ENCODE measurements at regions not wholly inside any gene's neighbourhood (a gene's known extent, or its start where the extent isn't known, plus 50 kb on each side); places are given as distances from the start of the nearest gene placed in this dataset.
"Not testable (repeated sequence)": the region's sequence is repeated elsewhere in the genome, so short reads cannot be mapped to it uniquely, and the experiment has no call there.

DNA sequence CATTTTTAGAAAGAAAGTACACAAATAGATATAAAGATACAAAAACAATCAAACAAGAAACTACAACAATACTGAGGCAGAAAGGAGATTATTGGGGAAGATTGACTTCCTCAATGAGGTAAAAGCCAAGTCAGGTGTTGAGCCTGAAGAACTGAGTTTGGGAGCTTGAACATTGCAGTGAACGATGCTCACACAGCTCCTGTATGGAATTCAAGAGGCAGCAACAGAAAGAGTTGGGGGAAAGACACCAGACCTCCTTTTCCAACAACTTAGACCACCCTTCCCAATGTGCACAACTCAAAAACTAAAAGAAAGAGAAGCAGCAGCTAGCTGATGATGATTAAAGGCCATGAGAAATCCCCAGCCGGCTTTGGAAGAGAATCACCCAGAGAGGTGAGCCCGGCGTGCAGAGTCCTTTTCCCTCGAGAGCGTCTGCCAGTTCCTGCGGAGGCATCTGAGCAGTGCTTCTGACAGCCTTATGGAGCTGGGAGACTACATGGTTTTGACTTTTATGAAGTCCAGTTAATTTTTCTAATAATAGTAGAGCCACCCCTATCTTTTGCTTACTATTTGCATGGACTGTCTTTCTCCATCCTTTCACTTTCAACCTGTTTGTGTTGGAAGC, 106.9 kb upstream of the RFX8 start:
- no peak overlapping the region for H3K4me3 ChIP-seq (ENCODE audit: low read depth, low read length)
- DNase-seq (ENCODE audit: low read depth): no peak
- TF ChIP-seq, protein P1, sequence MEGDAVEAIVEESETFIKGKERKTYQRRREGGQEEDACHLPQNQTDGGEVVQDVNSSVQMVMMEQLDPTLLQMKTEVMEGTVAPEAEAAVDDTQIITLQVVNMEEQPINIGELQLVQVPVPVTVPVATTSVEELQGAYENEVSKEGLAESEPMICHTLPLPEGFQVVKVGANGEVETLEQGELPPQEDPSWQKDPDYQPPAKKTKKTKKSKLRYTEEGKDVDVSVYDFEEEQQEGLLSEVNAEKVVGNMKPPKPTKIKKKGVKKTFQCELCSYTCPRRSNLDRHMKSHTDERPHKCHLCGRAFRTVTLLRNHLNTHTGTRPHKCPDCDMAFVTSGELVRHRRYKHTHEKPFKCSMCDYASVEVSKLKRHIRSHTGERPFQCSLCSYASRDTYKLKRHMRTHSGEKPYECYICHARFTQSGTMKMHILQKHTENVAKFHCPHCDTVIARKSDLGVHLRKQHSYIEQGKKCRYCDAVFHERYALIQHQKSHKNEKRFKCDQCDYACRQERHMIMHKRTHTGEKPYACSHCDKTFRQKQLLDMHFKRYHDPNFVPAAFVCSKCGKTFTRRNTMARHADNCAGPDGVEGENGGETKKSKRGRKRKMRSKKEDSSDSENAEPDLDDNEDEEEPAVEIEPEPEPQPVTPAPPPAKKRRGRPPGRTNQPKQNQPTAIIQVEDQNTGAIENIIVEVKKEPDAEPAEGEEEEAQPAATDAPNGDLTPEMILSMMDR (IDR thresholded peaks at IDR 0.05; ENCODE audit: insufficient read depth, low read depth, low read length): no peak

DNA sequence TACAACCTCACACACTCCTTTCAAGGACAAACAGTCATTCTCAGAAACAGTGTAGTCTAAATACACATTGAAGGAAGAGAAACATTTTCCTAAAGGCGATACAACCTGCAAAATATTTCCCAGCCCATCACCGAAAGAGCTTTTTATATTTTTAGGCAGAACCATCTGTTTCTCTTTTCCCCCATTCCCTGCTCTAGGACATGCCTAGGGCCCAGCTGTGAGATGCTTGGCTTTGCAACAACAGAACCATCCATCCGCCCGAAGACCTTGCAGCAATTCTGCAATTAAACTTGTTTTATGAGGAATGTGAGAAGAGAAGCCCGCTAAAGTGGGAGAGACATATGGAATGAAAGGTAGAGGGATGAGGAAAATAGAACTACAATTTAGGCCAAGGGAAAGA, 105.6 kb upstream of the RFX8 start:
- DNase-seq (ENCODE audit: low read depth): no peak
- H3K4me3 ChIP-seq (ENCODE audit: low read depth, low read length): no peak overlapping the region
- TF ChIP-seq, protein P1 (IDR thresholded peaks at IDR 0.05; ENCODE audit: insufficient read depth, low read depth, low read length): no peak

- TF ChIP-seq, protein P1 (IDR thresholded peaks at IDR 0.05; ENCODE audit: insufficient read depth, low read depth, low read length): no peak
- DNase-seq (ENCODE audit: low read depth): no peak
- no peak overlapping the region for H3K4me3 ChIP-seq (ENCODE audit: low read depth, low read length)
Measured at GRCh38 chr2:101578671-101579070, 103.8 kb upstream of the RFX8 start.

GRCh38 chr2:101578135-101578534, 103.2 kb upstream of the RFX8 start:
- not testable (repeated sequence) for H3K4me3 ChIP-seq (ENCODE audit: low read depth, low read length); DNase-seq (ENCODE audit: low read depth)

DNA sequence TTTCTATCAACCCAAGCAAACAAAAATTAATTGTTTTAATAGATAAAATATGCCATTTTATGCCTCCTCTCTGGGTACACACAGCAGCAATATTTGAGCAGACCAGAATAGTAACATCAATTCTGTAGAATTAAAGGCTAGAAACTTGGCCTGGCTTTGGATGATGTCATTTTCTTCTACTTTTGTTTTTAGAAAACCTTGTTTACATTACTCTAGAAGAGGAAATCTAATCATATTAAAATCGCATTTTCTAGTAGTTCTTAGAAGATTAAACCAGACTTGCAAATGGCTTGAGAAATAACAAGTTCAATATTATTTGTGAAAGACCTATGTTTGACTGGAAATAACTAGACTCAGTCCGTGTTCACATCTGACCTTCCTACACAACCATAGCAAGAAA, 102.3 kb upstream of the RFX8 start:
- no peak for DNase-seq (ENCODE audit: low read depth)
- TF ChIP-seq, protein P1 (IDR thresholded peaks at IDR 0.05; ENCODE audit: insufficient read depth, low read depth, low read length): no peak
- no peak overlapping the region for H3K4me3 ChIP-seq (ENCODE audit: low read depth, low read length)

GRCh38 chr2:101574622-101575021, 99.7 kb upstream of the RFX8 start:
- TF ChIP-seq, protein P1 (IDR thresholded peaks at IDR 0.05; ENCODE audit: insufficient read depth, low read depth, low read length): no peak
- H3K4me3 ChIP-seq (ENCODE audit: low read depth, low read length): no peak overlapping the region
- no peak for DNase-seq (ENCODE audit: low read depth)

DNA sequence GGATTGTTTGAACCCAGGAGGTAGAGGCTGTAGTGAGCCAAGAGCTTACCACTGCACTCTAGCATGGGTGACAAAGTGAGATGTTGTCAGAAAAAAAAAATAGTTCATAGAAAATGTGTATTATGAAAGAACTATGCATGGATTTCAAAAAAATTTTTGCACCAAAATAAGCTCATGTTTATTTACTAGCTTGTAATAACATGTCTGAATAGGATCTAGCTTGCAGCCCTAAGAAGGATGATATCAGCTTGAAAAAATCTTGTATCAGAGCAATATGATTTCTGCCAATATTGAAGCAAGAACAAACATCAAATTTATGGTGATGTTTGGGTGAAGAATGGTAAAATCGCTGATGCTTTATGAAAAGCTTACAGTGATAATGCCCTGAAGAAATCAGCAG, 97.0 kb upstream of the RFX8 start:
- TF ChIP-seq, protein P1 (IDR thresholded peaks at IDR 0.05; ENCODE audit: insufficient read depth, low read depth, low read length): no peak
- no peak for DNase-seq (ENCODE audit: low read depth)
- H3K4me3 ChIP-seq (ENCODE audit: low read depth, low read length): no peak overlapping the region

All from fibroblast of villous mesenchyme (primary cell).